Activated naive CD8-positive, alpha-beta T cell treated with anti-CD3 and anti-CD28 coated beads, Interleukin-2, amount 50 U/mL, for 16 hours (primary cell): ENCODE measurements at regions not wholly inside any gene's neighbourhood (a gene's known extent, or its start where the extent isn't known, plus 50 kb on each side); places are given as distances from the start of the nearest gene placed in this dataset.
"Not testable (repeated sequence)": the region's sequence is repeated elsewhere in the genome, so short reads cannot be mapped to it uniquely, and the experiment has no call there.

ENCODE experiments used
- DNase-seq: peaks from one replicate; pipeline ENCODE4 v3.0.0-alpha.2; 2020; ENCODE audit warnings: low read depth, low spot score

- DNase-seq: peak; percentile 96
These were observed 5393.1 kb upstream of the TPTE start for GRCh38 chr21:5128261-5128660.

- DNase-seq: not testable (repeated sequence)
These were observed 5387.6 kb upstream of the TPTE start for GRCh38 chr21:5133824-5134223.

GRCh38 chr21:5136406-5136805 is 5385.0 kb upstream of the TPTE start:
- not testable (repeated sequence) for DNase-seq

GRCh38 chr21:5137006-5137405 is 5384.4 kb upstream of the TPTE start:
- not testable (repeated sequence) for DNase-seq

GRCh38 chr21:5138687-5139086 is 5382.7 kb upstream of the TPTE start:
- DNase-seq: not testable (repeated sequence)

- not testable (repeated sequence) for DNase-seq
These were observed 5381.9 kb upstream of the TPTE start for GRCh38 chr21:5139528-5139927.

GRCh38 chr21:5143011-5143410 is 5378.4 kb upstream of the TPTE start:
- not testable (repeated sequence) for DNase-seq

- DNase-seq: not testable (repeated sequence)
These were observed 5376.7 kb upstream of the TPTE start for GRCh38 chr21:5144731-5145130.

DNA sequence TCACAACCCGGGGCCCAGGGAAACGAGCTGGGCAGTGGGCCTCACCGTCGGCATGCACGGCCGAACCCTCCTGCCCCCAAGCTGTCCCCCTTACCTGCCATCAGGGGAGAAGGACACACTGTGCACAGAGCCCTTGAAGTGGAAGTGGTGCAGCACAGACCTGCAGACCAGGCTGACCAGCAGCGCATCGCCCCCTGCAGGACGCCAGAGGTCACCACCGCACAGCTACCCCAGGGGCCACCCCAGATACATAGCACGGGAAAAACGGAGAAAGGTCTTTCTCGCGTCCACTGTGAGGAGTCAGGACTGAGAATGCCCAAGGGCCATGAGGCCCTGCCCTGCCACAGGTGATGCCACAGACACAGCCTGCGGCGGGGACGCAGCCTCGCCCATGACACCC is 5373.7 kb upstream of the TPTE start:
- not testable (repeated sequence) for DNase-seq

DNA sequence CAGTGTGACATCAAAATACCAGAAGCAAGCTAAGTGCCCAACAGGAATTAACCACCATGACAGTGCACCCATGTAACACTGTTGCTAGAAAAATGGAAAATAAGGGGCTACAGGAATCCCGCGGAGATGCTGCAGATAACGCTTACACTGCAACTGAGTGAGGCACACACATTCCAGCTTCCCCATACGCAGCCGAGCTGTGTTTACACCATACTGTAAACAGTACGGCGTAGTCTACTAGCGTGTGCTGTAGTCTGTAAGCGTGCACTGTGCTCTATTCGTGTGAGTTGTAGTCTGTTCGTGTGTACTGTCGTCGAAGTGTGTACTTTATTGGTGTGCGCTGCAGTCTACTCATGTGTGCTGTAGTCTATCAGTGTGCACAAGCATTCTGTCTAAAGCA is 5372.2 kb upstream of the TPTE start:
- not testable (repeated sequence) for DNase-seq

- DNase-seq: not testable (repeated sequence)
These were observed 5367.3 kb upstream of the TPTE start for GRCh38 chr21:5153842-5154640.

GRCh38 chr21:5154641-5154982 is 5366.8 kb upstream of the TPTE start:
- DNase-seq: peak; percentile 56

DNA sequence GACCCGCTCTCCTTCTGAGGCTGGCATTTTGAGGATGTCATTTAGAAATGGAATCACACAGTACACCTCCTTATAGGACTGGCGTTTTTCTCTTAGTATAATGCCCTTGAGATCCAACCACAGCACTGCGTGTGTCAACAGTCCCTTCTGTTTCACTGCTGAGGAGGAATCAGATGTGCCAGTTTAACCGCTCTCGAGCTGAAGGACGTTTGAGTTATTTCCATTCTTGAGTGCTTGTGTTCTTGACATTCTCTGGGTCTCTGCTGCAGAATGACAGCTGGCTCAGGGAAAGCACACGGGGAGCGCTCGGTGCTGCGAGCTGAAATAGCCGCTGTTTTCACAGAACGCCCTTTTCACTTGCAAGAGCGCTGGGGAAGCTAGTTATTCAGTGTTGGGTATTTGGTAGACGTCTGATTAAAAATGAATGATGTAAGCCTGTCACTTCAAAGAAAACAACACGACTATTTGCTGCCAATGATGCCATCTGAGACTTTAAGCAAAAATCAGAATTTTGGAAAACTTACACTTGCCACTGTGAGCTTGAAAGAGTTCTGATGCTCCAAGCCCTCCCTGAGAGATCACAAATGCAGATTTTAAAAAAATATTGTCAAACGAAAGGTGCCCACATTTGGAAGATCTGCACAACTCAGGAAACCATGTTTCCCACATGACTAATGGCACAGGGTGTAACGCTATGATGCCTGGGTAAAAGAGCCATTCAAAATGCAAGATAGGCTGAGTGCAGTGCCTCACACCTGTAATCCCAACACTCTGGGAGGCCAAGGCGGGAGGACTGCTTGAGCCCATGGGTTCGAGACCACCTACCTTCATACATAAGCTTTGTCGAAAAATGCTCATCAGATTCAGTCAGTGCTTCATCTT is 5358.4 kb upstream of the TPTE start:
- DNase-seq: not testable (repeated sequence)

GRCh38 chr21:5165829-5166228 is 5355.6 kb upstream of the TPTE start:
- not testable (repeated sequence) for DNase-seq
